Stromal cell of bone marrow (primary cell): ENCODE measurements at regions not wholly inside any gene's neighbourhood (a gene's known extent, or its start where the extent isn't known, plus 50 kb on each side); places are given as distances from the start of the nearest gene placed in this dataset.
A peak's percentile ranks its signal among the peaks of the same experiment; 100 is the strongest.

ENCODE experiments used
- DNase-seq: peaks from one replicate; pipeline ENCODE4 v3.0.0-alpha.2; 2012; ENCODE audit warnings: low read depth

GRCh38 chr3:178393824-178394223 lies 142.4 kb upstream of the KCNMB2 start:
- no peak for DNase-seq

- no peak for DNase-seq
Measured at GRCh38 chr3:178396318-178396717, 139.9 kb upstream of the KCNMB2 start.

DNA sequence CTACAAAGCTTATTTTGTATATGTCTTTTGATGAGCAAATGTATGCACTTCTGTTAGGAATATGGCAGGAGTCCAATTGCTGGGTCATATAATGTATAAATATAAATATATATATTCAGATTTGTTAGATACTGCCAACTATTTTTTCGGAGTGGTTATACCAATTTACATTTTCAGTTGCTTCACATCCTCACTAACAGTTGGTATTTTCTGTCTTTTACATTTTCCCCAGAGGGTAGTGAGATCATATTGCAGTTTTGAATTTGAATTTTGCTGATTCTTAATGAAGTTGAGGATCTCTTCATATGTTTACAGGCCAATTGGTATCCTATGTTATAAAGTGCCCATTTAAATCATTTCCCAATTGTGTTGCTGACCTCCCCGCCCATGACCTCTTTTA lies 139.0 kb upstream of the KCNMB2 start:
- no peak for DNase-seq

- no peak for DNase-seq
Measured at GRCh38 chr3:178397836-178398235, 138.4 kb upstream of the KCNMB2 start.

- DNase-seq: no peak
Measured at GRCh38 chr3:178404961-178405360, 131.3 kb upstream of the KCNMB2 start.

DNA sequence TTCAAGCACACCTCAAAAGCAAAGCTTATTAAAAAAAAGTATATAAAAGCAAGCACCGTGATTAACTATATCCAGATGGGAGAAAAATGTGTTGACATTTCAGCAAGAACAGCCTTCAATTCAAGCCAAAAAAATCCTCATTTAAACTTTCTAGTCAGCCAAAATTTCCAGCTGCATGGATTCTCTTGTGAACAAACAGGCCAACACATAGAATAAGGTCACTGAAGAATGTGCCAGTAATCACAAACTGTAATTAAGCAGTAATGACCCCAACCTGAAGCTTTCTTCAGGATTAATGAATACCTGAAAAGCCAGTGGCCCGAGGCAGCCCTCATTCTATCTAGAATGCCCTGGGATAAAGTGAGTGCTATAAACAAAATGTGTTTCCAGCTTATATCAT lies 130.7 kb upstream of the KCNMB2 start:
- DNase-seq: no peak

GRCh38 chr3:178406206-178406605 lies 130.0 kb upstream of the KCNMB2 start:
- no peak for DNase-seq

DNA sequence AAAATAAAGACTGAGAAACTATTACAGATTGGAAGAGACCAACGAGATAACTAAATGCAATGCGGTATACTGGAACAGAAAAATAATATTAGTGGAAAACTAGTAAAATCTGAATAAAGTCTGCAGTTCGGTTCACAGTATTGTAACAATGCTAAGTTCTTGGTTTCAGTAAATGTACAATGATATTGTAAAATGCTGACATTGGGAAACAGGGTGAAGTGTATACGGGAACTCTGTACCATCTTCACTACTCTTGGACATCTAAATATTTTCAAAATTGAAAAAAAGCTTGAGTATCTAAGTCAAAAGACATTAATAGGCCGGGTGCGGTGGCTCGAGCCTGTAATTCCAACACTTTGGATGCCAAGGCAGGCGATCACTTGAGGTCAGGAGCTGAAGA lies 120.9 kb upstream of the KCNMB2 start:
- DNase-seq: no peak

GRCh38 chr3:178417736-178418135 lies 118.5 kb upstream of the KCNMB2 start:
- DNase-seq: no peak

- DNase-seq: no peak
Measured at GRCh38 chr3:178419071-178419470, 117.2 kb upstream of the KCNMB2 start.

GRCh38 chr3:178420033-178420432 lies 116.2 kb upstream of the KCNMB2 start:
- no peak for DNase-seq

GRCh38 chr3:178421069-178421468 lies 115.2 kb upstream of the KCNMB2 start:
- DNase-seq: no peak

- no peak for DNase-seq
Measured at GRCh38 chr3:178422406-178422805, 113.8 kb upstream of the KCNMB2 start.

DNA sequence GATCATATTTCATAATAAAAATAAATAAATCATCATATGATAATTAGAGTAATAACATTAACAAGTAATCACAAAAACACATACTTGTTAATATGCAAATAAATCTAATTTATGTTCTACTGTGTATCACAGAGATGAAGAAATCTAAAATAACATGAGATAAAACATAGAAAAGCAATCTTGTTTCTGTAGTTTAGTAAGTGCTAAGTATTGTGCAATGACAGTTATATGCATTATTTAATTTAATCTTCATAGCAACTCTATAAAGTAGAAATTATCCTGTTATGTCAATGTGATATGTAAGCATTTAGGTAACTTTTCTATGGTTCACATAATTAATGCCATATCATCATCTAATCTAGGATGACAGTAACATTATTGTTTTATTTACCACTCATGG lies 108.2 kb upstream of the KCNMB2 start:
- no peak for DNase-seq

DNA sequence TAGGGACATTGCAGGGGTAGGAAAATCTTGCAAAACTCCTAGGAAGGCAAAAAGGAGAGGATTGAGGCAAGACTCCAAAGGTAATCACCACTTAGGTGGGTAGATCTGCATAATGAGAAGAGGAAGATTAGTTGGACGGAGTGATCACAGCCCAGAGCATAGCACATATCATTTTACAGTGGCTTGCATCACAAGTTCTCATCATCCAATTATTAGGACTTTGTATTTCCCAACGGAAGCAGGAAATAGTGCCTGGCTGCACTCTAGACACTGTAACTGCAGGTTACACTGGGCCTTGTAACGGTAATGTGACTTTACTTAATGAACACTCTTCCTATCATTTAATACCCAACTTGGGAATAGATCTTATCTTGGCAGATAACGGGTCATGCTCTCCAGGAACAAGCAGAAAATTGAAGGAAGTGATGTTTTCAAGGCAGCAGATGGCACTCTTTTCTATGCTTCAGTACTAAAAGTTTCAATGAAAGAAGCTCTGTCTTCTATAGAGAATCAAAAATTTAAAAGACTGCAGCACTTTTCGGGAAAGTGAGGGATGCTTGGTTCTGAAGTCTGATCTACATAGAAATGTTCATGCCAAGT lies 101.9 kb upstream of the KCNMB2 start:
- no peak for DNase-seq

DNA sequence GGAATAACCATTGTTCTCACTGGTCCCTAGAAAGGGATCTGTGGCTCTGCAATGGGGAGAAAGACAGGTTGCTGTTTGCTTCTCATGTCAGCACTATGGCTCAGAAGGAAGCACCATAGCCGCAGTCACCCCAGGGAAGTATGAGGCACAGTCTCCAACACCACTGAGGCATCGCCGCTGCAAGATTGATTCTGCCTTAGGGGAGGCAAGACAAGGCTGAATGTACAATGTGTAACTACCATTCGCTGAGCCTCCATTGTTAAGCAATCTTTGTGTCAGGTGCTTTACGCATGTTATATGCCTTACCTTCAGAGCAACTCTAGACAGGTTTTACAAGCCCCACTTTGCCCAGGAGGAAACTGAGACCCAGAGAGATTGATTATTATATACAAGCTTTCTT lies 100.7 kb upstream of the KCNMB2 start:
- DNase-seq: no peak

GRCh38 chr3:178436773-178437172 lies 99.5 kb upstream of the KCNMB2 start:
- peak; percentile 65 for DNase-seq

DNA sequence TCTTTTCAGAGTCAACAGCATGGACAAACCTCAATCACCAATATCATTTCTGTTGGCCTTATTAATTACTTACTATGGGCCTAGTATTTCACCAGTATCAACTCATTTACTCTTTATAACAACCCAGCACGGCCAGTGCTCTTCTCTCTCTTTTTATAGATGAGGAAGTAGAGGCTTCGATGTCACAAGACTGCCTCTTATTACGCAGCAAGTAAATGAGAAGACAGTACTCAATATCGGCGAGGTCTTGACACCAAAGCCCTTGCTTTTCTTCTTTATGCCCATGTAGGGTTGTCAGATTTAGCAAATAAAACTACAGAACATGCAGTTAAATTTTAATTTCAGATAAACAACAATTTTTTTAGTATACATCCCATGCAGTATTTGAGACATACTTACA lies 99.0 kb upstream of the KCNMB2 start:
- no peak for DNase-seq

GRCh38 chr3:178439504-178439903 lies 96.7 kb upstream of the KCNMB2 start:
- DNase-seq: peak; percentile 41

DNA sequence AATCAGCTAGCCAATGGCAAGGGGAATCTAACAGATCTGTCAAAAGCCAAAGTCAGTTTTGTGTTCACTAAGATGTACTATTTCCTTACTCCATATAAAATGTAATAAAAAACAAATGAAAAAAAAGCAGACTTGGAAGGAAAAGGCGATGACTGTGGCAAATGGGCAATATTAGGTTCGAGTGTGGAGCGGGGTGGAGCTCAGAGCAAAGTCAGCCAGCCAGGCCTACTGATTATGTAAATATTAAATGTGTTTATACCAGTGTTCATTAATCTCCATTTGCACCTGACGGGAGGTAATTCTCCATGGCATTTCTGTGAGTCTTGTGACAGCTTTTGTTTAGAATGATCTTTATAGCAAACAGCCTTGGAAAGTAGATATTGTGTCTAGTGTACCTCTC lies 96.2 kb upstream of the KCNMB2 start:
- no peak for DNase-seq

GRCh38 chr3:178443634-178444033 lies 92.6 kb upstream of the KCNMB2 start:
- no peak for DNase-seq

DNA sequence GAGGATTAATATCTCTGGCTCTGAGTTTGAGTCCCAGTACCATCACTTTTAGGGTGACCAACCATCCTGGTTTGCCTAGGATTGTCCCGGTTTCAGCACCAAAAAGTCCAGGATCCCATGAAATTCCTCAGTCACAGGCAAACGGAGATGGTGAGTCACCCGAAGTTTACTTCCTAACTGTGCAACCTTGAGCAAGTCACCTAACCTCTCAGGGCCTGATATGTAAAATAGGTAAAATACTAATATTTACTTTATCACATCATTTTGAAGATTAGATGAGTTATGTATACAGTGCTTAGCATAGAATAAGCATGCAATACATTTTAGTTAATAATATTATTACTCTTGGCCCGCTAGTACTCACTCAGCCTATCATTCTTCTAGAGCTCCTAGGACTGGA lies 91.1 kb upstream of the KCNMB2 start:
- no peak for DNase-seq

DNA sequence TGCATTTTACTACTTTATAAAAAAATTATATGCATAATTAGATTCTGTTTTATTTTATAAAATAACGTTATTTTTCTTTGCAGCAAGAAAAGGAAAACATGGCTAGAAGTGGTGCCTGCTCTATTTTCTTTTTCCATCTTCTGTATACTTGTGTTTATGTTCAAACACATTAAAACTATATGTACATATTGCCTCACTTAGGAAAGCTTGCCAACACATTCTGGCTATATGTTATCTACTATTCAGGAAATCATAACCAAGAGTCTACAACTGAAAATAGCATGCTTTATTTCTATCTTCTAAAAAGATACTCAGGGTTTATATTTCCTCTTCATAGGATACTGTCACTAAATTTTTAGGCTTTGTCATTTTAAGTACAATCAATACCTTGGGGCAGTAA lies 90.2 kb upstream of the KCNMB2 start:
- DNase-seq: no peak

DNA sequence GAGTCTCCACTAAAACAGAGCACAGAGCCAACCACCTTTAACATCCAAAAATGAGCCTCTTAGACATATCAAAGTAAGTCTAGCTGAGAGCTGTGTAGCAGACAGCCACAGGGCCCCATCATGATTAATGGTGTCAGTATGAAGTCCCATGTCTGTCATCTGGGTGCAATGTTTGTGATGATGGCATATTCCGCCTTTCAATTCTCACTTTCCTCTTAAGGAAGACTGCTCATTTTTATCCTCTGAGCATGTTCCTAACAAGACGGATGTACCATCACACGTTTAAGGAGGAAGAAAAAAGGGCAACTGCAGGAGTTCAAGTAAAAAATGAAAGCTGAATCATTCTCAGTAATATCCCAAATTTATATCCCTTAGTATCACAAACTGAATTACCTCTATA lies 85.8 kb upstream of the KCNMB2 start:
- no peak for DNase-seq

DNA sequence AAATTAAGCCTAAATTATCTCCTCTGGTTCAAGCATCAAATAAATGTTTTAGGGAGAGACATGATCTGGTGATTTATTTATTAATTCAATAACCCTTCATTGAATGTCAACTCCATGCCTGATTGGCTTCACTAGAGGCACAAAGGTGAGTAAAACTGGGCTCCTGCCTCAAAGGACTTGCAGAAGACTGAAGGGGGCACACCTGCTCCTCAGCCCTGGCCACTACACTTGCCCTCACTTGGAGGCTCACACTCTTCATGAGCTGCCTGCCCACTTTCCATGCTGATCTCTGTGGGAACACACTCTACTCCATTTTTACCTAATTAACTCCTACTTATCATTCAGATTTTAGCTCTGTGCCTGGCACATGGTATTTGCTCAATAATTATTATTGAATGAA lies 84.4 kb upstream of the KCNMB2 start:
- DNase-seq: no peak
